ENCODE measurements at regions not wholly inside any gene's neighbourhood (a gene's known extent, or its start where the extent isn't known, plus 50 kb on each side); places are given as distances from the start of the nearest gene placed in this dataset.

DNA sequence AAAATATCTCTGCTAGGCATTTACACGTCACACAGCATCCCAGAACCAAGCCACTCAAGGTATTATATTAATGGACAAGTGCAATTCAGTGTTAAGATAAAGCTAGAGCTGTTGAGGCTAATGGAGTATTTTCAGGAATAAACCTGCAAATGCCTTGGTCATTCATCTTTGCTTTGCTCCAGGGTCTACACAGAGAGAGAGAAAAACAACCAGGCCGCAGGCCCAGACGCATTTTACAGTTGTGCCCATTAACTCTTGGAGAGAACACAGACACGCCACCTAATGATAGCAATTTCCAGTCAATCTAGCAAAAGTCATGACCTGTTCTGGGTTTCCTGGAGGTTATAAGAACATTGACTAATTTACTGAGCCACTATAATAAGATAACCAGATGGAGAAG, 829.3 kb downstream of the LRRTM4 start:
- TF ChIP-seq, protein P1, sequence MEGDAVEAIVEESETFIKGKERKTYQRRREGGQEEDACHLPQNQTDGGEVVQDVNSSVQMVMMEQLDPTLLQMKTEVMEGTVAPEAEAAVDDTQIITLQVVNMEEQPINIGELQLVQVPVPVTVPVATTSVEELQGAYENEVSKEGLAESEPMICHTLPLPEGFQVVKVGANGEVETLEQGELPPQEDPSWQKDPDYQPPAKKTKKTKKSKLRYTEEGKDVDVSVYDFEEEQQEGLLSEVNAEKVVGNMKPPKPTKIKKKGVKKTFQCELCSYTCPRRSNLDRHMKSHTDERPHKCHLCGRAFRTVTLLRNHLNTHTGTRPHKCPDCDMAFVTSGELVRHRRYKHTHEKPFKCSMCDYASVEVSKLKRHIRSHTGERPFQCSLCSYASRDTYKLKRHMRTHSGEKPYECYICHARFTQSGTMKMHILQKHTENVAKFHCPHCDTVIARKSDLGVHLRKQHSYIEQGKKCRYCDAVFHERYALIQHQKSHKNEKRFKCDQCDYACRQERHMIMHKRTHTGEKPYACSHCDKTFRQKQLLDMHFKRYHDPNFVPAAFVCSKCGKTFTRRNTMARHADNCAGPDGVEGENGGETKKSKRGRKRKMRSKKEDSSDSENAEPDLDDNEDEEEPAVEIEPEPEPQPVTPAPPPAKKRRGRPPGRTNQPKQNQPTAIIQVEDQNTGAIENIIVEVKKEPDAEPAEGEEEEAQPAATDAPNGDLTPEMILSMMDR (IDR thresholded peaks at IDR 0.05) = no peak

DNA sequence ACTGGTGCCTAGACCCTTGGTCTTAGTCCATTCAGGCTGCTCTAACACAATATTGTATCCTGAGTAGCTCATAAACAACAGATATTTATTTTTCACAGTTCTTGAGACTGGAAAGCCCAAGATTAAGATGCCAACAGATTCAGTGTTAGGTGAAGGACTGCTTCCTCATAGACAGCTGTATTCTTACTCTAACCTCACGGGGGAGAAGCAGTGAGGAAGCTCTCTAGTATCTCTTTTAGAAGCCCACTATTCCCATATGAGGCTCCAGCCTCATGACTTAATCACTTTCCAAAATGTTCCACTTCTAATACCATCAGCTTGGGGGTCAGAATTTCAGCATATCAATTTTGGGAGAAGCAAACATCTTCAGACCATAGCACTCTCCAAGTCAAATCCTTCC, 833.4 kb downstream of the LRRTM4 start:
- TF ChIP-seq, protein P1 (IDR thresholded peaks at IDR 0.05) = no peak

DNA sequence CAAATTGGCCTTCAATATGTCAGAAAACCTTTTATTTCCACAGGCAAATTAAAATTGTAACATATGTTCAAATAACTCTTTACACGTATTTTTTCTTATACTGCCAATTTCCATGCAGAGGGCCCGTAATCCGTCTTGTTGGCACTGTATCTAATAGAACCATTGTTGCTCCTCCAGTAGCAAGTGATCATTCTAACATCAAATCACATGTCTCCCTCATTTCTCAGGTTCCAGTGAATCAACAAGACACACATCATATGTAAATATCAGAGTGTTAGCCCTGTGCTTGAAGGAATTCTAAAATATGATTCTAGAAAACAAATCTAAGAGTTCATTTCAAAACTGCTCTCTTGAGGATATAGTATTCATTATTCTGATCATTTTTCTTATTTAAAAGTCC, 834.3 kb downstream of the LRRTM4 start:
- TF ChIP-seq, protein P1 (IDR thresholded peaks at IDR 0.05) = no peak

DNA sequence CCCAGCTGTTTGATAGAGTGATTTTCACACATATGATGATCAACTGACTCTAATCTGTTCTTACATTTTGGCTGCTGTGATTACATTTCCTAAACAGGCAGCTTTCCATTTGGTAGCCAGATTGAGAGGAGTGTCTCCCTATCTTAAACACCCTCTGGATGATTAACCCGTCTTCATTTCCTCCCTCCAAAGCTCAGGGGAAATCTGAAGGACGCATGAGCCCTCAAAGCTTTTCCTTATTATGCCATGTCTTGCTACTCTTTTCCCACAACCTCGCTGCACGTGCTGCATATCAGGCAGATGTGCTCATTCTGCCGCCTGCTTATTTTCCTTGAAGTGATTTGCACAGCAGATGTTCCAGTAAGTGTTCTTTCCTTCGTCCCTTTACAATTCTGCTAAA, 837.4 kb downstream of the LRRTM4 start:
- TF ChIP-seq, protein P1 (IDR thresholded peaks at IDR 0.05) = no peak

DNA sequence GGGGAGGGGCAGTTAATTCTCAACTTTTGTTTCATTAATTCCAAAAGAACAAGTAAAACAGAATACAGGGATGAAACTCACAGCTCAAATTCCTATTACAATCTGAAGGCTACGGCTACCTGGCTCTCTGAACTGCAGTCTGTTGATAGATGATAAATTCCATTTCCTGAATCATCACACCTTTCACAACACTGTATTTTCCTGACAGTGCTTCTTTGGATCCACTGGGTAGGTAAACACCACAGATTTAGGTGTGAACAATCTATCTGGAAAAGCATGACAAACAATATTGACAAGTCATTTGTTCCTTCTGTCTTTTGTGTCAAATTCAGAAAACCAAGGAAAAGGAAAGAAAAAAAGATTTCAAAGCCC, 843.2 kb downstream of the LRRTM4 start:
- TF ChIP-seq, protein P1 (IDR thresholded peaks at IDR 0.05) = no peak

DNA sequence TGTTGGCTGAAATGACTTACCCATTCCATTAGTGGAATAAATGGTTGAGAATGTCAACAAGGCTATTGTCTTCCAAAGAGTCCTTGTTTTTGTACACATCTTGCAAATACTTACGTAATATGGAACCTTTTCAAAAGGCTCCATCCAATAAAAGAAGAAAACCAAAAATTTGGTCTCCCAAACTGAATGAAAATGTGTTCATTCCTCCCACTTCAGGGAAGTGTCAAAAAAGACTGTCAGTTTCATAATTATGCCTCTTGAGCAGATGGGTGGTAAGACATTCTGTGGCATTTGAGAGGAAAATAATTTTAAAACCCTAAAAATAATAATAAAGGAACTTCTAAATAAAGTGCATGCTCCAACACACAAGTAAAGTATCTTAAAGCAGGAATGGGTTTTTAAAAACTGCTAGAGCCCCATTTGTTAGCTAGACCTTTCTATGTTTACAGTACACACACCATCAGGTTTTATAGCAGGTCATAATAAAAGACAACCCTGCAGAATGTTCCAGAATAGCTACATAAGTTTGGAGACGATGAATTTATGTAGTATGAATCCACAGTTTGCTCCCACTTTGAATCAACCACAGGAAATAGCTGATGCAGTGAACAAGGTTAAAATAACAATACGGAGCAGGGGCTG, 843.7 kb downstream of the LRRTM4 start:
- TF ChIP-seq, protein P1 (IDR thresholded peaks at IDR 0.05) = no peak

DNA sequence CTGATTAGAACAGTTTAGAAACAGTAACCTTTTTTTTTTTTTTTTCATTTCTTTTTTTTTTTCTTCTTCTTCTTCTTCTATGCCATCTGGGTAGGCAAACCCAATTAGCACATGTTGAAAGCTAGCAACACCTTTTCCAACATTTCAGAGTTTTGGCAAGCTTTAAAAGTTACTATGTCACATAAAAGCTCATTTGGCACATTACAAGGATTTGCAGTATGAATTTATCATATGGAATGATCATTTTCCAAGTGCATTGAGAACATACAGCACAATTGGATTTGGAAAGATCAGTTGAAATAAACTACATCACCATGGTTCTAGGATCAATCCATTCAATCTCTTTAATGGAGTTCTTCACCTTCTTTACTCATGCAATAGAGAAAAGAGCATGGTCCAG, 847.0 kb downstream of the LRRTM4 start:
- TF ChIP-seq, protein P1 (IDR thresholded peaks at IDR 0.05) = no peak

DNA sequence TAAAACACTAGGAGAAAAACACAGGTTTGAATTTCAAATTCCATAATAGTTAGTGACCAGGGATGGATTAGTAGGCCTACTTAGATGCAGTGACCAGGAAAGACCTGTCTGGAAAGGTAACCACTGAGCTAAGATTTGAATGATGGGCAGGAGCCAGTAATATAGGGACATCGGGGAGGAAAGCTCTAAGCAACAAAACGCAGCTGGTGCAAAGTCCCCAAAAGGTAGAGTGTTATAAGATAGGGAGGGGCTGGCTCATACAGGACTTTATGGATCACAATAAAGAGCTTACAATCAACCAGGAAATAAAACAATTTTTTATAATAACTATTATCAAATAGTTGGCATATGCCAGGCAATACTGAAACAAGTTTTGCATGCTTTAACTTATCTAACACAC, 849.4 kb downstream of the LRRTM4 start:
- TF ChIP-seq, protein P1 (IDR thresholded peaks at IDR 0.05) = no peak
